ENCODE measurements at regions not wholly inside any gene's neighbourhood (a gene's known extent, or its start where the extent isn't known, plus 50 kb on each side); places are given as distances from the start of the nearest gene placed in this dataset.

GRCh38 chr6:100317031-100317430, 147.7 kb downstream of the SIM1 start:
- no peak for TF ChIP-seq CTCF (conservative IDR thresholded peaks at IDR 0.05 in 1 of 2, IDR thresholded peaks at IDR 0.05 in 1 of 2; ENCODE audit: extremely low read depth in 1 of 2, insufficient read depth in 1 of 2, low read depth in 1 of 2, low read length in 2 of 2)
- no peak for TF ChIP-seq EZH2 (IDR thresholded peaks at IDR 0.05; ENCODE audit: borderline replicate concordance, low read length)
